VCaP (cell line): ENCODE measurements at regions not wholly inside any gene's neighbourhood (a gene's known extent, or its start where the extent isn't known, plus 50 kb on each side); places are given as distances from the start of the nearest gene placed in this dataset.

Experiments
- H3K27ac ChIP-seq: fragments of 450-650 bp; 2 replicates; pipeline ENCODE4 v1.5.1; 2017
- TF ChIP-seq, protein P1 (sequence below): fragments of 450-650 bp; conservative IDR thresholded peaks from 2 replicates; pipeline ENCODE4 v1.5.1; 2017; ENCODE audit warnings: mild to moderate bottlenecking, moderate library complexity

DNA sequence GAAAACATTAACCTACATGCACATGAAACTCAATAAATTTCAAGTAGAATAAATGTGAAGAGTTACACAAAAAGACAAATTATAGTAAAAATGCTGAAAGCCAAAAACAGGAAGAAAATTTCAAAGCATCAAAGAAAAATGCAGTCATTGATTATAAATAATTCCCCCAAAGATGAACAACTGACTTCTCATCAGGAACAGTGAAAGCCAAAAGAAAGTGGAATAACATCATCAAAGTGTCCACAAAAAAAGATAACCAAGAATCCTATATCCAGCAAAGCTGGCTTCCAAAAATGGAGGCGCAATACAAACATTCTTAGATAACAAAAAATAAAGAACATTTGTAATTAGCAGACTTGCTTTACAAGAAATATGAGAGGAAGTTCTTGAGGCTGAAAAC lies 161.6 kb downstream of the CMPK2 start:
- TF ChIP-seq, protein P1, sequence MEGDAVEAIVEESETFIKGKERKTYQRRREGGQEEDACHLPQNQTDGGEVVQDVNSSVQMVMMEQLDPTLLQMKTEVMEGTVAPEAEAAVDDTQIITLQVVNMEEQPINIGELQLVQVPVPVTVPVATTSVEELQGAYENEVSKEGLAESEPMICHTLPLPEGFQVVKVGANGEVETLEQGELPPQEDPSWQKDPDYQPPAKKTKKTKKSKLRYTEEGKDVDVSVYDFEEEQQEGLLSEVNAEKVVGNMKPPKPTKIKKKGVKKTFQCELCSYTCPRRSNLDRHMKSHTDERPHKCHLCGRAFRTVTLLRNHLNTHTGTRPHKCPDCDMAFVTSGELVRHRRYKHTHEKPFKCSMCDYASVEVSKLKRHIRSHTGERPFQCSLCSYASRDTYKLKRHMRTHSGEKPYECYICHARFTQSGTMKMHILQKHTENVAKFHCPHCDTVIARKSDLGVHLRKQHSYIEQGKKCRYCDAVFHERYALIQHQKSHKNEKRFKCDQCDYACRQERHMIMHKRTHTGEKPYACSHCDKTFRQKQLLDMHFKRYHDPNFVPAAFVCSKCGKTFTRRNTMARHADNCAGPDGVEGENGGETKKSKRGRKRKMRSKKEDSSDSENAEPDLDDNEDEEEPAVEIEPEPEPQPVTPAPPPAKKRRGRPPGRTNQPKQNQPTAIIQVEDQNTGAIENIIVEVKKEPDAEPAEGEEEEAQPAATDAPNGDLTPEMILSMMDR, result no peak
- H3K27ac ChIP-seq, result no peak overlapping the region

DNA sequence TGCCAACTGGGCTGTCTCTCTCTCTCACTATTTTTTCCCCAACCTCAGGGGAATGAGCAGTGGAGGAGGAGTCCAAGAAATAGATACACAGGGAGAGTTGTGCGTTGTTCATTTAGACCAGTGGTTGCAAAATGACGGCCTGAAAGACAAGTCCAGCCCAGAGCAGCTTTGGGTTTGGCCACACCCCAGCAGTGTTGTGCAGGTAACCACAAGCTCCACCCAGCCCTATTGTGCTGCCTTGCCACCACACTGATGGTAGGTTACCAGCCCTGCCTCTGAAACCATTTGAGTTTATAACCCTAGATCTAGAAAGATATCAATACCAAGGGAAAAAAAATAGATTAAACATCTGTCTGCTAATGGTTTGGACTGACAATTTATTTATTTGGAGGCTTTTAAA lies 144.3 kb downstream of the CMPK2 start:
- H3K27ac ChIP-seq, result no peak overlapping the region
- TF ChIP-seq, protein P1, result no peak

DNA sequence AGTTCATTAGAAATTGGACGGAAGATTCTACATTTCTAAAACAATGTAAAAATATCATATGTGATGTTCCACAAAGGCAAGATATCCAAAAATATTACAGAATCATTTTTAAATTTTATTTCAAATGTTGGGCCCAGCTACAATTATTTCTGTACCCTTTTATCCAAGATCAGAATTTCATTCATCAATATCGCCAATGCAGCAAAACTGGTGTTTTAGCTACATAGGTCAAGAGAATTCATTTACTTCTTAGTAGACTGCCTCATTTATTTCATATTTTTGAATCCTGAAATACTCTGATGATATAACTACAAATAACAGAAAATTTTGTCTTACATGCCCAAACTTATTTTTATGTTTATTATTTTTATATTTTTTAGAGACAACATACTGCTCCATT lies 143.1 kb downstream of the CMPK2 start:
- TF ChIP-seq, protein P1, result no peak
- H3K27ac ChIP-seq, result no peak overlapping the region

DNA sequence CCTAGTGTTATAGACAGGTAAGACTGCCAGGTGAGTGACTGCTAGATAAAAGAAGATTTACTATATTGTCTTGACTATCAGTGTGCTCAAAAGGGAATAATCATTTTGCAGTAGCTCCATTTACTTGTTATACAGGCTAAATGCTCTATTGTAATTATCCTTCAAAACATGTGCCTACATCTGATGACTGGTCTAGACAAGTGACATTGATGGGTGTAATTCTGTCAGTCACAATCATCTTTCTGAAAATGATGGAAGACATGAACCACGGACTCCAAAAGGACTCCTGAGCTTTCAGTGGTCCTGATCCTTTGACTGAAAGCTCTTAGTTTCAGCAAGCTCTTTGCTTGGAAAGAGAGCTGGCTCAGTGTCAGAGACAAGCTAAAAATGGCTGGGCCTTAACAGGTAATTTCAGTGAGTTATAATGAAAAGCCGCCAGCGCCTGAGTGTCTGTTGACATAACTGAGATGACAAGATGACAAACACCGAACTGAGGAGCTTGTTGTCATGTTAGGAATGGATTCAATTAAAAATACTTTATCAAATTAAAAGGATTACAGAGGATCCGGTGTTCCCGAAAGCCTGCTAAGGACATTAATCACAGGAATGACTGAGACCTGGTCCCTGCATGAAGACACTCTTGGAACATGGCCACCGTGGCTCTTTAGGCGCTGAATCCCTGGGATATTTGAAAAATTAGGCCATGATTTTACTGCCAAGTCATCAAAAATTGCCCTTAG lies 141.7 kb downstream of the CMPK2 start:
- TF ChIP-seq, protein P1, result no peak
- H3K27ac ChIP-seq, result peak overlapping the region; percentile 28; the same call in 1 of the 2 replicates

DNA sequence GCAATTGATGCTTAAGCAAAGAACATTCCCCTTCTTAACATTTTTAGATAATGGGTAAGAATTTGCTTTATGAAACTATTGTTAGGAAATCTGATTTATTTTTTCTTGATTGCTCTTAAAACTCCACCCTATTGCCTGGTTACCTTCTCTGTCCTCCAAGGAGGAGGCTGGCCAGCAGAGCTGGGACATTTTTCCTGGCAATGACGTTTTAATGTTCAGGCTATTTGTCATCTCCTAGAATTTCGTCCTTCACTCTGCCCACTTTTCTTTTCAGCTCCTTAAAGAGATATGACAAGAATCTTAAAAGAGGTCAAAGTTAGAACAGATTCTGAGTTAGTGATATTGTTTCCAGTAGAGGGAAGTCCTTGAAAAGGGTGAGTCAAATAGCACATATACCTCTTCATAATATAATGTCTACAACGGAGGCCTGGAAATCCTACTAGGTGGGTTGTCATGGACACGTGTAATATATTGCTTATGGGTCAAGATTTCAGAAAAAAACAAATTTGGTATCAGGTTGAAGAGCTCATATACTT lies 141.0 kb downstream of the CMPK2 start:
- H3K27ac ChIP-seq, result peak overlapping the region; percentile 28; the same call in 1 of the 2 replicates
- TF ChIP-seq, protein P1, result no peak

DNA sequence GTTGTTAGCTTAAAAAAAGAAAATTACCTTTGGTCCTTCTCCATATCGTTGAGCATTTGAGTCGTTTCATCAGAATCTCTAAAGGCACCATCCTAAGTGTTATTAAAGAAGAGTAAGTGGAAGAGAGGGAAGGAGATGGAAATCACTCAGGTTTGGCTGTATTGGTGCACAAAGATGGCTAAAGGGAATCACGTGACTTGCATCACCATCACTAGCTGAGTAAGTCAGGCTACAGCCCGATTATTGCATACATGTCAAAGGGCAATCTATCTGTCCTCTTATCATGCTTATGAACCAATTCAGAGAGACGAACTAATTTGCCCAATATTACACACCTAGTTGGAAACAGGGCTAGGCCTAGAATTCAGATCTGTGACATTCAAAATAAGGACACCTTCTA lies 137.6 kb downstream of the CMPK2 start:
- H3K27ac ChIP-seq, result no peak overlapping the region
- TF ChIP-seq, protein P1, result no peak

DNA sequence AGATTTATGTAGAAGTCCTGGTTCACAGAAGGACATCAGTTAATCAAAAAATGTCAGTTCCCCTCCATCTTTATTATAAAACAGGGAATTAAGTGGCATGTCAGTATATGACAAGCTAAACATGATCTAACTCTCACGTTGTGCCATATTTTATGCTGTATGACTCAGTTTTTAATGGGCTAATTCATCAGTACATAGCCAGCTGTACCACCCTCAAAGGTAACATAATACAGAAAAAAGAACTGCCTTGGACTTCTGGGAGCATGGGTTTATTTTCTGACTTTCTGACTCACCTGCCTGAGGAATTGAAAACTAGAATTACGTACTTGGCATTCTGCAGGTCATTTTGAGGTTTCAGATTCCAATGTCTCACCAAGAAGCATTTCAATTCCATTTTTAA lies 135.7 kb downstream of the CMPK2 start:
- TF ChIP-seq, protein P1, result no peak
- H3K27ac ChIP-seq, result no peak overlapping the region
